Activated B cell treated with CpG ODN at 0.5 μM for 24 hours (primary cell): ENCODE measurements at regions not wholly inside any gene's neighbourhood (a gene's known extent, or its start where the extent isn't known, plus 50 kb on each side); places are given as distances from the start of the nearest gene placed in this dataset.

ENCODE experiments used
- ATAC-seq: fragments of 200-7000 bp; cut with Tn5 transposase; one replicate; pipeline ENCODE4 v1.10.0; 2021; ENCODE audit warnings: low read depth, mild to moderate bottlenecking, moderate library complexity
- CTCF ChIA-PET: fragments of 350-600 bp; sonication (Branson Sonifier 250); formaldehyde crosslinking; loops from one replicate; lab custom pipeline; 2021; ENCODE audit warnings: antibody characterized with exemption; lab: Charles Lee
- POLR2A ChIA-PET: fragments of 350-600 bp; sonication (Branson Sonifier 250); formaldehyde crosslinking; loops from one replicate; lab custom pipeline; 2021; ENCODE audit warnings: antibody characterized with exemption; lab: Charles Lee
- DNase-seq: peaks from one replicate; pipeline ENCODE4 v3.0.0; 2022
- H3K27ac Mint-ChIP-seq: one replicate; pipeline ENCODE4 v1.8.0; 2020; ENCODE audit warnings: mixed read lengths
- H3K27me3 Mint-ChIP-seq: one replicate; pipeline ENCODE4 v1.8.0; 2021; ENCODE audit warnings: mixed read lengths
- H3K36me3 Mint-ChIP-seq: one replicate; pipeline ENCODE4 v1.8.0; 2021; ENCODE audit warnings: low read depth, mixed read lengths
- H3K4me1 Mint-ChIP-seq: one replicate; pipeline ENCODE4 v1.8.0; 2021; ENCODE audit warnings: mixed read lengths
- H3K4me3 Mint-ChIP-seq: one replicate; pipeline ENCODE4 v1.8.0; 2020; ENCODE audit warnings: mild to moderate bottlenecking, mixed read lengths
- H3K9me3 Mint-ChIP-seq: one replicate; pipeline ENCODE4 v1.8.0; 2020; ENCODE audit warnings: mixed read lengths
- CTCF ChIP-seq: fragments of 200-600 bp; IDR thresholded peaks from one replicate; pipeline ENCODE4 v1.8.0; 2022; ENCODE audit warnings: antibody characterized with exemption, mild to moderate bottlenecking
- intact Hi-C: fragments of 100-400 bp; cut with micrococcal nuclease; formaldehyde crosslinking; loops from one replicate; pipeline ENCODE4 v1.15.1; 2024

- peaks cover 28% of the 10 kb centered on the region for H3K9me3 Mint-ChIP-seq
- CTCF ChIA-PET, result no interaction called here
- H3K36me3 Mint-ChIP-seq, result no peaks in the 10 kb centered on the region
- POLR2A ChIA-PET, result no interaction called here
- DNase-seq, result no peak
- ATAC-seq, result no peak
- no peak for TF ChIP-seq CTCF
- no peak overlapping the region for H3K27ac Mint-ChIP-seq
- no peak overlapping the region for H3K4me3 Mint-ChIP-seq
- H3K27me3 Mint-ChIP-seq, result no peaks in the 10 kb centered on the region
- H3K4me1 Mint-ChIP-seq, result no peaks in the 10 kb centered on the region
- intact Hi-C loops, result no loop called here
Measured at GRCh38 chr6:62652692-62653328, 366.8 kb upstream of the KHDRBS2 start.

GRCh38 chr6:62645274-62645673 lies 359.2 kb upstream of the KHDRBS2 start:
- no peaks in the 10 kb centered on the region for H3K27me3 Mint-ChIP-seq
- ChIA-PET POLR2A (no interaction called here), CTCF (no interaction called here)
- no peaks in the 10 kb centered on the region for H3K36me3 Mint-ChIP-seq
- peaks cover 28% of the 10 kb centered on the region for H3K9me3 Mint-ChIP-seq
- no peak for DNase-seq
- no peak overlapping the region for H3K4me3 Mint-ChIP-seq
- TF ChIP-seq CTCF, result no peak
- ATAC-seq, result no peak
- no peak overlapping the region for H3K27ac Mint-ChIP-seq
- intact Hi-C loops, result no loop called here
- no peaks in the 10 kb centered on the region for H3K4me1 Mint-ChIP-seq

- H3K9me3 Mint-ChIP-seq, result peaks cover 16% of the 10 kb centered on the region
- ATAC-seq, result no peak
- intact Hi-C loops, result no loop called here
- DNase-seq, result no peak
- ChIA-PET POLR2A (no interaction called here), CTCF (no interaction called here)
- H3K27ac Mint-ChIP-seq, result no peak overlapping the region
- no peak for TF ChIP-seq CTCF
- H3K36me3 Mint-ChIP-seq, result no peaks in the 10 kb centered on the region
- H3K27me3 Mint-ChIP-seq, result no peaks in the 10 kb centered on the region
- no peak overlapping the region for H3K4me3 Mint-ChIP-seq
- no peaks in the 10 kb centered on the region for H3K4me1 Mint-ChIP-seq
Measured at GRCh38 chr6:62640749-62641148, 354.7 kb upstream of the KHDRBS2 start.

GRCh38 chr6:62626661-62627060 lies 340.6 kb upstream of the KHDRBS2 start:
- ChIA-PET POLR2A (no interaction called here), CTCF (no interaction called here)
- no peak overlapping the region for H3K4me3 Mint-ChIP-seq
- H3K9me3 Mint-ChIP-seq, result no peaks in the 10 kb centered on the region
- TF ChIP-seq CTCF, result no peak
- intact Hi-C loops, result no loop called here
- no peak overlapping the region for H3K27ac Mint-ChIP-seq
- DNase-seq (no peak), ATAC-seq (no peak)
- H3K36me3 Mint-ChIP-seq, result no peaks in the 10 kb centered on the region
- H3K4me1 Mint-ChIP-seq, result no peaks in the 10 kb centered on the region
- H3K27me3 Mint-ChIP-seq, result no peaks in the 10 kb centered on the region

- ChIA-PET CTCF (no interaction called here), POLR2A (no interaction called here)
- TF ChIP-seq CTCF, result no peak
- DNase-seq (no peak), ATAC-seq (no peak)
- Mint-ChIP-seq H3K9me3 (no peaks in the 10 kb centered on the region), H3K27me3 (no peaks in the 10 kb centered on the region), H3K4me3 (no peak overlapping the region), H3K4me1 (no peaks in the 10 kb centered on the region), H3K27ac (no peak overlapping the region), H3K36me3 (no peaks in the 10 kb centered on the region)
- intact Hi-C loops, result no loop called here
Measured at GRCh38 chr6:62623846-62624532, 338.0 kb upstream of the KHDRBS2 start.
